ENCODE measurements at regions not wholly inside any gene's neighbourhood (a gene's known extent, or its start where the extent isn't known, plus 50 kb on each side); places are given as distances from the start of the nearest gene placed in this dataset.
A peak's percentile ranks its signal among the peaks of the same experiment; 100 is the strongest.

- no peak for TF ChIP-seq EZH2 (IDR thresholded peaks at IDR 0.05; ENCODE audit: borderline replicate concordance, low read depth, low read length, severe bottlenecking)
- TF ChIP-seq POLR2A (IDR thresholded peaks at IDR 0.05; ENCODE audit: low read depth, low read length) = no peak
- no peak for TF ChIP-seq MYC (IDR thresholded peaks at IDR 0.05; ENCODE audit: low read depth, low read length)
- no peak for TF ChIP-seq POLR2AphosphoS5 (IDR thresholded peaks at IDR 0.05; ENCODE audit: insufficient read depth, low read depth, low read length)
- no peak for TF ChIP-seq GATA2 (IDR thresholded peaks at IDR 0.05; ENCODE audit: insufficient read depth, insufficient read length, low read depth, low read length)
- POLR2A ChIA-PET = no interaction called here
- Histone ChIP-seq H3K79me2 (ENCODE audit: control insufficient read depth, insufficient read depth, low read length) (no peaks in the 10 kb centered on the region), H2AFZ (ENCODE audit: low read depth, low read length) (no peak overlapping the region), H3K4me3 (replicated peaks in 1 of 3; ENCODE audit: insufficient read depth in 1 of 3, low read depth in 1 of 3, low read length in 3 of 3) (no peak overlapping the region), H3K9me1 (replicated peaks; ENCODE audit: control insufficient read depth, extremely low read depth, insufficient read depth, low read length) (no peaks in the 10 kb centered on the region), H3K9me3 (replicated peaks; ENCODE audit: control insufficient read depth, insufficient read depth, low read length) (no peaks in the 10 kb centered on the region), H4K20me1 (replicated peaks; ENCODE audit: control insufficient read depth, extremely low read depth, insufficient read depth, low read length) (no peaks in the 10 kb centered on the region), H3K4me2 (ENCODE audit: insufficient read depth, low read length) (no peak overlapping the region), H3K4me1 (ENCODE audit: control insufficient read depth, extremely low read depth, insufficient read depth, low read length) (peaks cover 24% of the 10 kb centered on the region), H3K27ac (ENCODE audit: insufficient read depth, low read depth, low read length) (no peak overlapping the region), H3K27me3 (ENCODE audit: control insufficient read depth in 2 of 2, insufficient read depth in 2 of 2, low read length in 2 of 2) (no peaks in the 10 kb centered on the region), H3K36me3 (ENCODE audit: control insufficient read depth in 2 of 2, extremely low read depth in 1 of 2, insufficient read depth in 2 of 2, low read length in 2 of 2) (no peaks in the 10 kb centered on the region), H3K9ac (replicated peaks; ENCODE audit: extremely low read depth, insufficient read depth, low read length) (no peak overlapping the region)
- BruUV-seq (replicated peaks) = no TSS peak
- intact Hi-C loops (cut with micrococcal nuclease) = loop anchor here (5.0 kb wide), 3 partner anchors 156 to 454 kb away; partner anchors contain the start of genes DLL1 and FAM120B
- DNase-seq (ENCODE audit: low read depth, low spot score) (no peak), FAIRE-seq (no peak)
- CTCF ChIA-PET = interaction anchor here (0.7 kb wide), 1 partner anchor 21 kb away, joined by 3 read pairs; no protein-coding TSS in a partner anchor
- dilution Hi-C loops (cut with MboI; ENCODE audit: extremely low pct_ligation_motif_present, low sequenced_read_pairs) = no loop called here
Measured at GRCh38 chr6:169853196-169854082, 102.0 kb downstream of the ERMARD start.

DNA sequence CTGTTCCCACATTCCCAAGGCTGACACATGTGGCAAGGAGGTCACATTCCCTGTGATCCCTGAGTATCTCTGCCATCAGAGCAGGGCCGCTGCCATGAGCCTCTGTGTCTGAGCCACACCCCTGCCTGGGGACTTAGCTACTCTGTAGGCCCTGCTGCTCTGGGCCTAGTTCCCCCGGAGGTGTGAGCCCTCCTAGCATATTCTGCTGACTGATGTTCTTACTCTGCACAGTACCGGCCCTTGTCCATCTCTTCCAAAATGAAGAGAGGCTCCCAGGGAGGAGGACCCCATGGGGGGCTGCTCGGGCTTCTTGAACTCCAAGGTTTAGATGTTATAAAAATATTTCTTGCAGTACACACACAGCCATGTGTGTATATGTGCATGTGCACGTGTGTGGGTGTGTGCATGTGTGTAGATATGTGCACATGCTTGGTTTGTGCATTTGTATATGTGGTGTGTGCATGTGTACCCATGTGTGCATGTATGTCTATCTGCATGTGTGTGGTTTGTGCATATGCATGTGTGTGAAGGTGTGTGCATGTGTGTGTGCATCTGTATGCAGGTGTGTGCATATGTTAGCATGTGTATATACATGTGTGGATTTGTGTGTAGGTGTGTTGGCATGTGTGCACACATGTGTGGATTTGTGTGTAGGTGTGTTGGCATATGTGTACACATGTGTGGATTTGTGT is 101.2 kb downstream of the ERMARD start:
- TF ChIP-seq POLR2A (IDR thresholded peaks at IDR 0.05; ENCODE audit: low read depth, low read length) (no peak), FOS (IDR thresholded peaks at IDR 0.05; ENCODE audit: borderline replicate concordance, insufficient read depth, low read length) (no peak), EZH2 (IDR thresholded peaks at IDR 0.05; ENCODE audit: borderline replicate concordance, low read depth, low read length, severe bottlenecking) (no peak), MYC (IDR thresholded peaks at IDR 0.05; ENCODE audit: low read depth, low read length) (no peak), POLR2AphosphoS5 (IDR thresholded peaks at IDR 0.05; ENCODE audit: insufficient read depth, low read depth, low read length) (no peak), JUN (IDR thresholded peaks at IDR 0.05; ENCODE audit: borderline replicate concordance, insufficient read depth, insufficient read length, low read depth) (no peak), GATA2 (IDR thresholded peaks at IDR 0.05; ENCODE audit: insufficient read depth, insufficient read length, low read depth, low read length) (no peak)
- TF ChIP-seq, protein P1, sequence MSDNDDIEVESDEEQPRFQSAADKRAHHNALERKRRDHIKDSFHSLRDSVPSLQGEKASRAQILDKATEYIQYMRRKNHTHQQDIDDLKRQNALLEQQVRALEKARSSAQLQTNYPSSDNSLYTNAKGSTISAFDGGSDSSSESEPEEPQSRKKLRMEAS (IDR thresholded peaks at IDR 0.05; ENCODE audit: insufficient read depth, insufficient read length) = no peak
- TF ChIP-seq, protein P2, sequence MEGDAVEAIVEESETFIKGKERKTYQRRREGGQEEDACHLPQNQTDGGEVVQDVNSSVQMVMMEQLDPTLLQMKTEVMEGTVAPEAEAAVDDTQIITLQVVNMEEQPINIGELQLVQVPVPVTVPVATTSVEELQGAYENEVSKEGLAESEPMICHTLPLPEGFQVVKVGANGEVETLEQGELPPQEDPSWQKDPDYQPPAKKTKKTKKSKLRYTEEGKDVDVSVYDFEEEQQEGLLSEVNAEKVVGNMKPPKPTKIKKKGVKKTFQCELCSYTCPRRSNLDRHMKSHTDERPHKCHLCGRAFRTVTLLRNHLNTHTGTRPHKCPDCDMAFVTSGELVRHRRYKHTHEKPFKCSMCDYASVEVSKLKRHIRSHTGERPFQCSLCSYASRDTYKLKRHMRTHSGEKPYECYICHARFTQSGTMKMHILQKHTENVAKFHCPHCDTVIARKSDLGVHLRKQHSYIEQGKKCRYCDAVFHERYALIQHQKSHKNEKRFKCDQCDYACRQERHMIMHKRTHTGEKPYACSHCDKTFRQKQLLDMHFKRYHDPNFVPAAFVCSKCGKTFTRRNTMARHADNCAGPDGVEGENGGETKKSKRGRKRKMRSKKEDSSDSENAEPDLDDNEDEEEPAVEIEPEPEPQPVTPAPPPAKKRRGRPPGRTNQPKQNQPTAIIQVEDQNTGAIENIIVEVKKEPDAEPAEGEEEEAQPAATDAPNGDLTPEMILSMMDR (IDR thresholded peaks at IDR 0.05; ENCODE audit: extremely low read depth in 1 of 2, insufficient read depth in 1 of 2, low read depth in 1 of 2, low read length in 2 of 2) = no peak
- no peaks in the 10 kb centered on the region for H3K27me3 ChIP-seq (ENCODE audit: control insufficient read depth in 2 of 2, insufficient read depth in 2 of 2, low read length in 2 of 2)
- no peaks in the 10 kb centered on the region for H3K36me3 ChIP-seq (ENCODE audit: control insufficient read depth in 2 of 2, extremely low read depth in 1 of 2, insufficient read depth in 2 of 2, low read length in 2 of 2)
- H3K9me3 ChIP-seq (replicated peaks; ENCODE audit: control insufficient read depth, insufficient read depth, low read length) = no peaks in the 10 kb centered on the region
- no peak overlapping the region for H3K4me3 ChIP-seq (replicated peaks in 1 of 3; ENCODE audit: insufficient read depth in 1 of 3, low read depth in 1 of 3, low read length in 3 of 3)
- peaks cover 24% of the 10 kb centered on the region for H3K4me1 ChIP-seq (ENCODE audit: control insufficient read depth, extremely low read depth, insufficient read depth, low read length)
- BruUV-seq (replicated peaks) = no TSS peak
- DNase-seq (ENCODE audit: low read depth, low spot score) (no peak), FAIRE-seq (no peak)
- H3K79me2 ChIP-seq (ENCODE audit: control insufficient read depth, insufficient read depth, low read length) = no peaks in the 10 kb centered on the region
- dilution Hi-C loops (cut with MboI; ENCODE audit: extremely low pct_ligation_motif_present, low sequenced_read_pairs) = no loop called here
- H3K9ac ChIP-seq (replicated peaks; ENCODE audit: extremely low read depth, insufficient read depth, low read length) = peak overlapping the region; percentile 81
- ChIA-PET CTCF (interaction anchor here (0.8 to 3.1 kb wide), 11 partner anchors 9 to 438 kb away, joined by 3 to 42 read pairs (median 5); partner anchors contain the start of gene DLL1), POLR2A (interaction anchor here (1.2 kb wide), 1 partner anchor 82 kb away, joined by 5 read pairs; no protein-coding TSS in a partner anchor)
- H3K4me2 ChIP-seq (ENCODE audit: insufficient read depth, low read length) = peak overlapping the region; percentile 73
- intact Hi-C loops (cut with micrococcal nuclease) = loop anchor here (1.0 to 5.0 kb wide), 7 partner anchors 47 to 702 kb away; partner anchors contain the start of genes DLL1, FAM120B and TBP
- H3K27ac ChIP-seq (ENCODE audit: insufficient read depth, low read depth, low read length) = peak overlapping the region; percentile 95
- peak overlapping the region; percentile 80 for H2AFZ ChIP-seq (ENCODE audit: low read depth, low read length)
- no peaks in the 10 kb centered on the region for H4K20me1 ChIP-seq (replicated peaks; ENCODE audit: control insufficient read depth, extremely low read depth, insufficient read depth, low read length)
- H3K9me1 ChIP-seq (replicated peaks; ENCODE audit: control insufficient read depth, extremely low read depth, insufficient read depth, low read length) = no peaks in the 10 kb centered on the region
